Endothelial cell of umbilical vein (primary cell): ENCODE measurements at regions not wholly inside any gene's neighbourhood (a gene's known extent, or its start where the extent isn't known, plus 50 kb on each side); places are given as distances from the start of the nearest gene placed in this dataset.

Experiments used
- BruUV-seq: library from RNA; stranded (reverse); fragments of 400-500 nt; replicated peaks from 2 replicates; lab custom pipeline; 2021; lab: Mats Ljungman, UMichigan
- CTCF ChIA-PET: fragments of 300-600, 350-600 bp; sonication (Branson Sonifier 250); formaldehyde crosslinking; loops from one replicate; lab custom pipeline; 2021; ENCODE audit warnings: antibody characterized with exemption, inconsistent platforms; lab: Charles Lee
- POLR2A ChIA-PET: fragments of 300-600, 350-600 bp; sonication (Branson Sonifier 250); formaldehyde crosslinking; loops from one replicate; lab custom pipeline; 2021; ENCODE audit warnings: antibody characterized with exemption, inconsistent platforms; lab: Charles Lee
- DNase-seq: peaks from one replicate; pipeline ENCODE4 v3.0.0-alpha.2; 2011; ENCODE audit warnings: low read depth, low spot score
- FAIRE-seq: peaks from 2 replicates; lab custom pipeline; 2011; peaks lifted over from hg19 to GRCh38; lab: Jason Lieb, UNC
- H2AFZ ChIP-seq: 2 replicates; pipeline ENCODE4 v1.6.0; 2012; ENCODE audit warnings: low read depth, low read length, control low read depth, inconsistent platforms
- H3K27ac ChIP-seq: 2 replicates; pipeline ENCODE4 v1.5.1; 2011; ENCODE audit warnings: low read depth, mild to moderate bottlenecking, control low read depth, low read length, moderate library complexity; ENCODE audit not compliant: insufficient read depth
- H3K27me3 ChIP-seq, 2 experiments: 2 replicates each; pipeline versions ENCODE4 v1.6.0 to v1.6.1; 2011; ENCODE audit warnings: low read length in 2 of 2, mixed read lengths in 1 of 2; ENCODE audit not compliant: control insufficient read depth in 2 of 2, insufficient read depth in 2 of 2
- H3K36me3 ChIP-seq, 2 experiments: 2 replicates in 1 of 2; 3 replicates in 1 of 2; pipeline ENCODE4 v1.5.1; 2011; ENCODE audit warnings: low read length in 2 of 2, mild to moderate bottlenecking in 1 of 2, moderate library complexity in 1 of 2; ENCODE audit not compliant: control insufficient read depth in 2 of 2, insufficient read depth in 2 of 2; ENCODE audit errors: extremely low read depth in 1 of 2
- H3K4me1 ChIP-seq: 3 replicates; pipeline ENCODE4 v1.5.1; 2011; ENCODE audit warnings: mild to moderate bottlenecking, low read length; ENCODE audit not compliant: control insufficient read depth, insufficient read depth; ENCODE audit errors: extremely low read depth
- H3K4me2 ChIP-seq: 2 replicates; pipeline ENCODE4 v1.6.1; 2011; ENCODE audit warnings: low read length, control low read depth, mixed read lengths; ENCODE audit not compliant: insufficient read depth
- H3K4me3 ChIP-seq, 3 experiments: fragments of 200-600 bp in 1 of 3; sonication (generic), shearing (Covaris generic) in 1 of 3; replicated peaks in 1 of 3; 2 replicates each; pipeline ENCODE4 v1.5.1; 2011 to 2016; ENCODE audit warnings: control low read depth in 3 of 3, low read length in 3 of 3, mild to moderate bottlenecking in 2 of 3, inconsistent platforms in 1 of 3, low read depth in 1 of 3, moderate library complexity in 1 of 3; ENCODE audit not compliant: insufficient read depth in 1 of 3
- H3K79me2 ChIP-seq: 2 replicates; pipeline ENCODE4 v1.6.0; 2012; ENCODE audit warnings: low read length, inconsistent platforms; ENCODE audit not compliant: control insufficient read depth, insufficient read depth
- H3K9ac ChIP-seq: replicated peaks from 2 replicates; pipeline ENCODE3; 2011; ENCODE audit warnings: low read length, control low read depth; ENCODE audit not compliant: insufficient read depth; ENCODE audit errors: extremely low read depth
- H3K9me1 ChIP-seq: replicated peaks from 3 replicates; pipeline ENCODE4 v1.6.0; 2011; ENCODE audit warnings: mild to moderate bottlenecking, low read length; ENCODE audit not compliant: control insufficient read depth, insufficient read depth; ENCODE audit errors: extremely low read depth
- H3K9me3 ChIP-seq: replicated peaks from 2 replicates; pipeline ENCODE4 v1.5.1; 2012; ENCODE audit warnings: low read length, inconsistent platforms; ENCODE audit not compliant: control insufficient read depth, insufficient read depth
- H4K20me1 ChIP-seq: replicated peaks from 2 replicates; pipeline ENCODE3; 2011; ENCODE audit warnings: mild to moderate bottlenecking, low read length; ENCODE audit not compliant: control insufficient read depth, insufficient read depth; ENCODE audit errors: extremely low read depth
- EZH2 ChIP-seq: IDR thresholded peaks from 2 replicates; pipeline ENCODE4 v1.6.1; 2012; ENCODE audit warnings: borderline replicate concordance, low read depth, mild to moderate bottlenecking, moderate library complexity, low read length, inconsistent platforms; ENCODE audit not compliant: severe bottlenecking
- FOS ChIP-seq: IDR thresholded peaks from 2 replicates; pipeline ENCODE4 v1.6.1; 2011; ENCODE audit warnings: mild to moderate bottlenecking, low read length, moderate library complexity, borderline replicate concordance; ENCODE audit not compliant: insufficient read depth
- GATA2 ChIP-seq: IDR thresholded peaks from 2 replicates; pipeline ENCODE4 v1.7.0; 2011; ENCODE audit warnings: low read depth, mild to moderate bottlenecking, moderate library complexity, mixed read lengths, low read length; ENCODE audit not compliant: insufficient read length, insufficient read depth
- JUN ChIP-seq: IDR thresholded peaks from 2 replicates; pipeline ENCODE4 v1.6.1; 2011; ENCODE audit warnings: borderline replicate concordance, low read depth; ENCODE audit not compliant: insufficient read length, insufficient read depth
- MYC ChIP-seq: IDR thresholded peaks from one replicate; pipeline ENCODE4 v1.6.1; 2011; ENCODE audit warnings: mild to moderate bottlenecking, low read depth, low read length
- POLR2A ChIP-seq: IDR thresholded peaks from 2 replicates; pipeline ENCODE4 v1.6.1; 2012; ENCODE audit warnings: low read depth, mild to moderate bottlenecking, control low read depth, low read length
- POLR2AphosphoS5 ChIP-seq: IDR thresholded peaks from 2 replicates; pipeline ENCODE4 v1.6.1; 2012; ENCODE audit warnings: low read depth, mild to moderate bottlenecking, control low read depth, low read length, moderate library complexity; ENCODE audit not compliant: insufficient read depth
- dilution Hi-C: fragments of 300-500 bp; cut with MboI; formaldehyde crosslinking; loops from one replicate; pipeline ENCODE4 v1.15.0; 2019; ENCODE audit warnings: low sequenced_read_pairs; ENCODE audit not compliant: extremely low pct_ligation_motif_present
- intact Hi-C: fragments of 100-400 bp; cut with micrococcal nuclease; formaldehyde crosslinking; loops from one replicate; pipeline ENCODE4 v1.10.0; 2022
- TF ChIP-seq, protein P1 (sequence below), 2 donors: IDR thresholded peaks; 1 replicate in 1 of 2; 2 replicates in 1 of 2; pipeline ENCODE4 v1.5.1; 2011; ENCODE audit warnings: low read length in 2 of 2, mild to moderate bottlenecking in 2 of 2, moderate library complexity in 2 of 2, control low read depth in 1 of 2, inconsistent platforms in 1 of 2, low read depth in 1 of 2; ENCODE audit not compliant: insufficient read depth in 1 of 2; ENCODE audit errors: extremely low read depth in 1 of 2
- TF ChIP-seq, protein P2 (sequence below): IDR thresholded peaks from 2 replicates; pipeline ENCODE4 v1.6.1; 2011; ENCODE audit not compliant: insufficient read depth, insufficient read length

DNA sequence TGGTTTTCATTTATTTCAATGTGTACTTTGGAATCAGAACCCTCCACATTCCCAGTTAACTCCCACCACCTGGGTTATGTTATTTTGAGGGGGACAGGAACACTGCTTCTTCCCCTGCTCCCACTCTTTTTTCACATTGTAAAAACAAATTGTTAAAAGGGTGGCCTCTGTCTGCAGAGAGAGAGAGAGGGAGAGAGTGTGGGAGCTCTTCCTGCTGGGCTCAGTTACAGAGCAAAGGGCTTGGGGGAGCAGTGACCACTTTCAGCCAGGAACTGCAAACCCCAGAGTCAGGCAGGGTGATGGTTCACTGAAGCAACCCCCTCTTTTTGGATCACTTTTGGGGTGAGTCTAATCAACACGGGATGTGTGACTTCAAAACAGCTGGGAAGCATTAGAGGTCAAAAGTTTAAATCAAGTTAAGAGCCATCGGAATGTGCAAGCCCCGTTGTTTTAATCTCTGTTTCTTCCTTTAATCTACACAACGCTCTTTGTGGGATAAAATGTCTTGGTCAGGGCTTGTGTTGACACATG is 577.0 kb upstream of the CDH11 start:
- DNase-seq (no peak), FAIRE-seq (no peak)
- Histone ChIP-seq H3K4me3 (no peak overlapping the region), H3K27ac (no peak overlapping the region), H3K9me3 (no peaks in the 10 kb centered on the region), H3K36me3 (no peaks in the 10 kb centered on the region), H3K4me2 (no peak overlapping the region), H3K9me1 (no peaks in the 10 kb centered on the region), H3K27me3 (no peaks in the 10 kb centered on the region), H2AFZ (no peak overlapping the region), H3K79me2 (no peaks in the 10 kb centered on the region), H3K9ac (no peak overlapping the region), H4K20me1 (no peaks in the 10 kb centered on the region), H3K4me1 (no peaks in the 10 kb centered on the region)
- BruUV-seq: no TSS peak
- ChIA-PET CTCF (no interaction called here), POLR2A (no interaction called here)
- dilution Hi-C loops (no loop called here), intact Hi-C loops (no loop called here)
- TF ChIP-seq POLR2A (no peak), EZH2 (no peak), POLR2AphosphoS5 (no peak), MYC (no peak), FOS (no peak), JUN (no peak), GATA2 (no peak)
- TF ChIP-seq, protein P1, sequence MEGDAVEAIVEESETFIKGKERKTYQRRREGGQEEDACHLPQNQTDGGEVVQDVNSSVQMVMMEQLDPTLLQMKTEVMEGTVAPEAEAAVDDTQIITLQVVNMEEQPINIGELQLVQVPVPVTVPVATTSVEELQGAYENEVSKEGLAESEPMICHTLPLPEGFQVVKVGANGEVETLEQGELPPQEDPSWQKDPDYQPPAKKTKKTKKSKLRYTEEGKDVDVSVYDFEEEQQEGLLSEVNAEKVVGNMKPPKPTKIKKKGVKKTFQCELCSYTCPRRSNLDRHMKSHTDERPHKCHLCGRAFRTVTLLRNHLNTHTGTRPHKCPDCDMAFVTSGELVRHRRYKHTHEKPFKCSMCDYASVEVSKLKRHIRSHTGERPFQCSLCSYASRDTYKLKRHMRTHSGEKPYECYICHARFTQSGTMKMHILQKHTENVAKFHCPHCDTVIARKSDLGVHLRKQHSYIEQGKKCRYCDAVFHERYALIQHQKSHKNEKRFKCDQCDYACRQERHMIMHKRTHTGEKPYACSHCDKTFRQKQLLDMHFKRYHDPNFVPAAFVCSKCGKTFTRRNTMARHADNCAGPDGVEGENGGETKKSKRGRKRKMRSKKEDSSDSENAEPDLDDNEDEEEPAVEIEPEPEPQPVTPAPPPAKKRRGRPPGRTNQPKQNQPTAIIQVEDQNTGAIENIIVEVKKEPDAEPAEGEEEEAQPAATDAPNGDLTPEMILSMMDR (IDR thresholded peaks at IDR 0.05; ENCODE audit: extremely low read depth in 1 of 2, insufficient read depth in 1 of 2, low read depth in 1 of 2, low read length in 2 of 2): no peak
- TF ChIP-seq, protein P2, sequence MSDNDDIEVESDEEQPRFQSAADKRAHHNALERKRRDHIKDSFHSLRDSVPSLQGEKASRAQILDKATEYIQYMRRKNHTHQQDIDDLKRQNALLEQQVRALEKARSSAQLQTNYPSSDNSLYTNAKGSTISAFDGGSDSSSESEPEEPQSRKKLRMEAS: no peak
